ENCODE measurements at regions not wholly inside any gene's neighbourhood (a gene's known extent, or its start where the extent isn't known, plus 50 kb on each side); places are given as distances from the start of the nearest gene placed in this dataset.

- H3K4me3 ChIP-seq (replicated peaks in 1 of 3; ENCODE audit: insufficient read depth in 1 of 3, low read depth in 2 of 3, low read length in 3 of 3) = no peak overlapping the region
- no peak overlapping the region for H2AFZ ChIP-seq (ENCODE audit: low read length)
- ATAC-seq (no peak), DNase-seq (ENCODE audit: low spot score) (no peak), FAIRE-seq (no peak)
- BruUV-seq (replicated peaks) = no TSS peak
- H3K4me2 ChIP-seq (ENCODE audit: low read depth, low read length) = no peak overlapping the region
- 29% methylated on average over 3 of the region's 3 CpGs for WGBS (ENCODE audit: low lambda C conversion rate)
- POLR2A ChIA-PET = no interaction called here
- intact Hi-C loops (cut with micrococcal nuclease; ENCODE audit: unreplicated experiment) = no loop called here
- H3K4me1 ChIP-seq (ENCODE audit: insufficient read depth, low read length) = no peaks in the 10 kb centered on the region
- H3K9me3 ChIP-seq (ENCODE audit: low read length) = no peaks in the 10 kb centered on the region
- H4K20me1 ChIP-seq (ENCODE audit: insufficient read depth, low read length) = no peaks in the 10 kb centered on the region
- CTCF ChIA-PET (ENCODE audit: low intra/inter-chr PET ratio, low total read pairs) = no interaction called here
- H3K79me2 ChIP-seq (ENCODE audit: insufficient read depth, low read length) = no peaks in the 10 kb centered on the region
- in situ Hi-C loops (cut with HindIII; ENCODE audit: extremely low pct_ligation_motif_present, low pct_unique_long_range_greater_than_20kb) = no loop called here
- H3K36me3 ChIP-seq (replicated peaks in 1 of 2; ENCODE audit: control insufficient read depth in 1 of 2, insufficient read depth in 2 of 2, low read length in 2 of 2) = no peaks in the 10 kb centered on the region
- no peaks in the 10 kb centered on the region; a peak in 1 of 5 replicates for H3K27me3 ChIP-seq (ENCODE audit: control insufficient read depth in 1 of 2, insufficient read depth in 2 of 2, low read length in 2 of 2)
- no peak overlapping the region for H3K9ac ChIP-seq (ENCODE audit: insufficient read depth, low read depth, low read length)
- H3K27ac ChIP-seq (ENCODE audit: extremely low read length, insufficient read depth, low read length) = no peak overlapping the region
- no peak for TF ChIP-seq ZBTB49 (CRISPR knock-in tag; IDR thresholded peaks at IDR 0.05; ENCODE audit: borderline replicate concordance)
- no peak for TF ChIP-seq SCMH1 (CRISPR knock-in tag; IDR thresholded peaks at IDR 0.05; ENCODE audit: borderline replicate concordance)
- TF ChIP-seq ARID3A (IDR thresholded peaks at IDR 0.05; ENCODE audit: low read depth, low read length) = no peak
- TF ChIP-seq ZNF280D (CRISPR knock-in tag; IDR thresholded peaks at IDR 0.05) = no peak
- TF ChIP-seq GATAD1 (CRISPR knock-in tag; IDR thresholded peaks at IDR 0.05) = no peak
- TF ChIP-seq ZNF660 (CRISPR knock-in tag; IDR thresholded peaks at IDR 0.05; ENCODE audit: borderline replicate concordance, low read depth) = no peak
- no peak for TF ChIP-seq FOXP4 (CRISPR knock-in tag; IDR thresholded peaks at IDR 0.05)
- TF ChIP-seq ZHX1 (CRISPR knock-in tag; IDR thresholded peaks at IDR 0.05; ENCODE audit: low read depth) = no peak
- no peak for TF ChIP-seq ZKSCAN5 (CRISPR knock-in tag; IDR thresholded peaks at IDR 0.05)
- TF ChIP-seq ZMAT5 (CRISPR knock-in tag; IDR thresholded peaks at IDR 0.05; ENCODE audit: borderline replicate concordance, low read depth) = no peak
- no peak for TF ChIP-seq ZSCAN30 (CRISPR knock-in tag; IDR thresholded peaks at IDR 0.05)
These were observed 124.4 kb upstream of the ZC3H12C start for GRCh38 chr11:109968781-109969180.

Data from HepG2 (cell line).